GM12873 (cell line): ENCODE measurements at regions not wholly inside any gene's neighbourhood (a gene's known extent, or its start where the extent isn't known, plus 50 kb on each side); places are given as distances from the start of the nearest gene placed in this dataset.

ENCODE experiments used
- CTCF ChIP-seq: IDR thresholded peaks from 2 replicates; pipeline ENCODE4 v1.5.1; 2012; ENCODE audit warnings: low read depth, mild to moderate bottlenecking, moderate library complexity, low read length, control low read depth; ENCODE audit not compliant: insufficient read depth; ENCODE audit errors: missing control alignments

GRCh38 chr1:219081943-219082925 is 91.4 kb upstream of the LYPLAL1 start:
- TF ChIP-seq CTCF, result no peak

- TF ChIP-seq CTCF, result no peak
These were observed 90.0 kb upstream of the LYPLAL1 start for GRCh38 chr1:219083631-219084030.

- no peak for TF ChIP-seq CTCF
These were observed 88.6 kb upstream of the LYPLAL1 start for GRCh38 chr1:219085082-219085481.

GRCh38 chr1:219085988-219086387 is 87.7 kb upstream of the LYPLAL1 start:
- no peak for TF ChIP-seq CTCF

GRCh38 chr1:219086956-219087469 is 86.7 kb upstream of the LYPLAL1 start:
- TF ChIP-seq CTCF, result no peak

- TF ChIP-seq CTCF, result no peak
These were observed 84.7 kb upstream of the LYPLAL1 start for GRCh38 chr1:219088778-219089557.

- no peak for TF ChIP-seq CTCF
These were observed 83.1 kb upstream of the LYPLAL1 start for GRCh38 chr1:219090607-219091006.
